ENCODE measurements at regions not wholly inside any gene's neighbourhood (a gene's known extent, or its start where the extent isn't known, plus 50 kb on each side); places are given as distances from the start of the nearest gene placed in this dataset.

DNA sequence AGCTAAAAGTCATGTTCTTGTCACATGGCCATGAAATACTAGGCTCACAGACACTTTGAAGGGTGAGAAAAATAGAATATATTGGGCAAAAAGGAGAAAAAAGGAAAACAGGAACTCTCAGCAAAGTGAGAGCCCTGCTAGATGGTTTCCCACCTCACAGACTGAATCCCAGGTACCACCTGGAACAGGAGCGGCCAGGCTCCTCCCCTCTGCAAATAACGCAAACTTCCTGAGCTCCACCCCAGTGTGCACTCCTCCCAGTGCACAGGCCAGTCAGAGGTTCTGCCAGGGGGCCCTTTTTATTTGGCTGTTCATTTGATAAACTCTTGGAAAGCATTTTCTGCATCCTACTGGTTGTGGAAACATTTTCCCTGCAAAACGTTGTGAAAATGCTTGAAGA, 780.4 kb downstream of the TBL1XR1 start:
- Histone ChIP-seq H3K4me3 (ENCODE audit: low read depth, low read length) (no peak overlapping the region), H3K36me3 (replicated peaks) (no peaks in the 10 kb centered on the region), H3K27ac (no peak overlapping the region), H3K27me3 (replicated peaks) (no peaks in the 10 kb centered on the region)
- DNase-seq, result no peak
- TF ChIP-seq, protein P1, sequence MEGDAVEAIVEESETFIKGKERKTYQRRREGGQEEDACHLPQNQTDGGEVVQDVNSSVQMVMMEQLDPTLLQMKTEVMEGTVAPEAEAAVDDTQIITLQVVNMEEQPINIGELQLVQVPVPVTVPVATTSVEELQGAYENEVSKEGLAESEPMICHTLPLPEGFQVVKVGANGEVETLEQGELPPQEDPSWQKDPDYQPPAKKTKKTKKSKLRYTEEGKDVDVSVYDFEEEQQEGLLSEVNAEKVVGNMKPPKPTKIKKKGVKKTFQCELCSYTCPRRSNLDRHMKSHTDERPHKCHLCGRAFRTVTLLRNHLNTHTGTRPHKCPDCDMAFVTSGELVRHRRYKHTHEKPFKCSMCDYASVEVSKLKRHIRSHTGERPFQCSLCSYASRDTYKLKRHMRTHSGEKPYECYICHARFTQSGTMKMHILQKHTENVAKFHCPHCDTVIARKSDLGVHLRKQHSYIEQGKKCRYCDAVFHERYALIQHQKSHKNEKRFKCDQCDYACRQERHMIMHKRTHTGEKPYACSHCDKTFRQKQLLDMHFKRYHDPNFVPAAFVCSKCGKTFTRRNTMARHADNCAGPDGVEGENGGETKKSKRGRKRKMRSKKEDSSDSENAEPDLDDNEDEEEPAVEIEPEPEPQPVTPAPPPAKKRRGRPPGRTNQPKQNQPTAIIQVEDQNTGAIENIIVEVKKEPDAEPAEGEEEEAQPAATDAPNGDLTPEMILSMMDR (IDR thresholded peaks at IDR 0.05; ENCODE audit: low read depth, low read length, missing control alignments), result no peak
- in situ Hi-C loops (cut with HindIII; ENCODE audit: low pct_ligation_motif_present, low sequenced_read_pairs), result no loop called here

DNA sequence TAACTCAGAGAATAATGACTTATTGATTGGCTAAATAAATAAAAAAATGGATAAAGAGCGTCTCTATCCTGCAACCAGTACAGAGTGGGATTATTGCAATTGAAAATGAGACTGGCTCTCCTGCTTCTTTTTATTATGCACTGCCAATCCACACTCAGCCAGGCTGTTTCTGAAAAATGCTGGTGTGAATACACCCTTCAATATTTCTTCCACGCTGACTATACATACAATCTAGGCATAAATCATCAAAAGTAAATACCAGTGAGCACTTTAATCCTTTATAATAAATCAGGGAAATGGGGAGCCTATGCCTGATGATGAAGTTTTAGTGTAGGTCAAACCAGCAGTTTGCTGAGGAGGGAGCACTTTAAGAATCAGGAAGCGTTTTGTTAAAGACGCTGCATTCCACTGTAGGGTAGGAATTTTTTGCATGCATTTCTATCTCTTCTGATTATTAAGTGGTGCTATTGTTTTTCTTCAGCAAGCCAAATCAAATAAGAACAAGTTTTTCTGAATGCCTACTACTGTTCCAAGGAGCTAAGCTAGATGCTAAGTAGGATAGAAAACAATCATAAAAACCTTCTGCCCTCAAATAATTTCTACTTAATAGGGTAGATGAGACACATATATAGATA, 781.5 kb downstream of the TBL1XR1 start:
- TF ChIP-seq, protein P1 (IDR thresholded peaks at IDR 0.05; ENCODE audit: low read depth, low read length, missing control alignments), result no peak
- in situ Hi-C loops (cut with HindIII; ENCODE audit: low pct_ligation_motif_present, low sequenced_read_pairs), result no loop called here
- H3K4me3 ChIP-seq (ENCODE audit: low read depth, low read length), result no peak overlapping the region
- DNase-seq, result no peak
- H3K27me3 ChIP-seq (replicated peaks), result no peaks in the 10 kb centered on the region
- H3K36me3 ChIP-seq (replicated peaks), result no peaks in the 10 kb centered on the region
- H3K27ac ChIP-seq, result no peak overlapping the region

DNA sequence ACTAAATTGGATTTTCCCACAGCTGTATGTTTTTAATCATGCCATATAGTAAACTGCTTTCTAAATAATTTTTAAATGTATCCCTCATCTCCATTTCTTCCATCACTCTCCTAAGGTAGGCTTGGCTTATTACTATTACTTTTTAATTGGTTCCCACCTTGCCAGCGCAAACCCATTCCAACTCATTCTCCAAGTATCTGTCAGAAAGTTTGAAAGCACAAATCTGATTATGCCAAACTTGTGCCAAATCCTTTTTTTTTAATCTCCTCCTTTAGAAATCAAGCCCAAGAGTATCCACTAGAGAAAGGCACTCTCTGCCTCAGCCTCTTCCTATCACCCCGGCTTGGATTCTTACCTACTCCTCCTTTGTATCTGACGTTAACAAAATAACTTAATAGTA, 784.5 kb downstream of the TBL1XR1 start:
- Histone ChIP-seq H3K36me3 (replicated peaks) (no peaks in the 10 kb centered on the region), H3K27me3 (replicated peaks) (no peaks in the 10 kb centered on the region), H3K27ac (no peak overlapping the region), H3K4me3 (ENCODE audit: low read depth, low read length) (no peak overlapping the region)
- no peak for DNase-seq
- in situ Hi-C loops (cut with HindIII; ENCODE audit: low pct_ligation_motif_present, low sequenced_read_pairs), result no loop called here
- TF ChIP-seq, protein P1 (IDR thresholded peaks at IDR 0.05; ENCODE audit: low read depth, low read length, missing control alignments), result no peak

DNA sequence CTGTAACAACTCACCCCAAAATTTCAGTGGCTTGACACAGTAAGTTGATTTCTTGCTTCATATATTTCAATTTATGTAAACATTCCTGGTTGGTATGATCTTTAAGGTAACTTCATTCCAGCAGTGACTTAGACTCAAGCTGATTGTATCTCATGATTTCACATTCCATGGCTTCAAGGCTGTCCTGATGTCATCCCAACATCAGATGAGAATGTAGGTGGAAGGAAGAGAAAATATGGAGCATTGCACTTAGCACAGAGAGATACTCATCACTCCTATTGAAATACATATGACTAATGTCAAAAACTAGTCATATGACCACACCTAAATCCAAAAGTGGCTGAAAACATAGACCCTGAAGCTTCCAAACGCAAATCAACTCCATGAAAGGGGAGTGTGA, 793.8 kb downstream of the TBL1XR1 start:
- in situ Hi-C loops (cut with HindIII; ENCODE audit: low pct_ligation_motif_present, low sequenced_read_pairs), result no loop called here
- TF ChIP-seq, protein P1 (IDR thresholded peaks at IDR 0.05; ENCODE audit: low read depth, low read length, missing control alignments), result no peak
- no peak for DNase-seq
- Histone ChIP-seq H3K27ac (no peak overlapping the region), H3K4me3 (ENCODE audit: low read depth, low read length) (no peak overlapping the region), H3K36me3 (replicated peaks) (no peaks in the 10 kb centered on the region), H3K27me3 (replicated peaks) (no peaks in the 10 kb centered on the region)

DNA sequence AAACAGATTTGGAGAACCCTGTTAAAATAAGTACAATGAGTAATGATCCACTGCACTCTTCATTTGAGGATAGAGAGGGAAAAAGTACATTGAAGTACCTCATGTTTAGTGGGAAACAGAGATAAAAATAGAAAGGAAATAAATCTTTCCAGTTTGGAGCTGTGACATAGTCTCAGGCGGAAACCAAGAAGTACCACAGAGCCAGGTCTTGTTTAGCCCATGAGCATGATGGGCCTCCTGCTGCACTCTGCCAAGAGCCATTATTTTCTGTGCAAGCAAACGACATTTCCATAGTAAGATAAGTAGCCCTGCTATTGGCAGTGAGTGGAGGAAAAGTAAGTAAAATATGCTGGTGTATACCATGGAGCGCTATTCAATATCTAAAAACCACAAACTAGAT, 796.1 kb downstream of the TBL1XR1 start:
- H3K4me3 ChIP-seq (ENCODE audit: low read depth, low read length), result no peak overlapping the region
- no peak overlapping the region for H3K27ac ChIP-seq
- no peaks in the 10 kb centered on the region for H3K36me3 ChIP-seq (replicated peaks)
- no peaks in the 10 kb centered on the region for H3K27me3 ChIP-seq (replicated peaks)
- in situ Hi-C loops (cut with HindIII; ENCODE audit: low pct_ligation_motif_present, low sequenced_read_pairs), result no loop called here
- TF ChIP-seq, protein P1 (IDR thresholded peaks at IDR 0.05; ENCODE audit: low read depth, low read length, missing control alignments), result no peak
- no peak for DNase-seq

DNA sequence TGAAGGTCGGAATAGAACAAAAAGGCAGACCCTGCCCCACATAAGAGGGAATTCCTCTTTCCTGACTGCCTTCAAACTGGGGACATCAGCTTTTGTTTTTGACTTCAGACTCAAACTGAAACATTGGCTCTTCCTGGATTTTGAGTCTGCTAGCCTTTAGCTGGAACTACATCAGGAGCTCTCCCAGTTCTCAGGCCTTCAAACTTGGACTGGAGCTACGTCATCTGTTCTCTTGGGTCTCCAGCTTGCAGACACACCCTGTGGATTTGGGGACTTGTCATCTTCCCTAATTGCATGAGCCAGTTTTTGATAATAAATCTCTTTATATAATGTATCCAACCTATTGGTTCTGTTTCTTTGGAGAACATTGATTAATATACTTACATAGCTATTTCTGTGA, 798.1 kb downstream of the TBL1XR1 start:
- Histone ChIP-seq H3K27ac (no peak overlapping the region), H3K36me3 (replicated peaks) (no peaks in the 10 kb centered on the region), H3K27me3 (replicated peaks) (no peaks in the 10 kb centered on the region), H3K4me3 (ENCODE audit: low read depth, low read length) (no peak overlapping the region)
- TF ChIP-seq, protein P1 (IDR thresholded peaks at IDR 0.05; ENCODE audit: low read depth, low read length, missing control alignments), result no peak
- in situ Hi-C loops (cut with HindIII; ENCODE audit: low pct_ligation_motif_present, low sequenced_read_pairs), result no loop called here
- DNase-seq, result no peak
